ENCODE measurements at regions not wholly inside any gene's neighbourhood (a gene's known extent, or its start where the extent isn't known, plus 50 kb on each side); places are given as distances from the start of the nearest gene placed in this dataset.

DNA sequence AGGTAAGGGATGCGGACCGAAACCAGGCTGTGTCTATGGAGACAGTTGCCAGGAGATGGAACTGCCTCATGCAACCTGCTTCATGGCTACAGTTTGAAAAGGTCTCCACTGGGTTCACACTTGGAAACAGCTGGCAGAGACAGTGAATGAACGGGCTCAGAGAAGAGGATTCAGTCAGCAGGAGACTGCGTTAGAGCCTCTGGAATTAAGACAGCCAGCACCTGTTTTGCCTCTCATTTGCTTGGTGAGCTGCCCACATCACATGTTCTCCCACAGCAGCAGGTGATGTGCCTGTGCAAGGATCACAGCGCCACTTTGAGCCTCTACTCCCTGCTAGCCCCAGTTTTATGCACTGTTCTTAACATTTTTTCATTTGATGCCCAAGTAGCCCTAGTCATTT, 321.0 kb downstream of the PLPP3 start:
- TF ChIP-seq CTCF (IDR thresholded peaks at IDR 0.05; ENCODE audit: low read depth, low read length) (no peak), EZH2phosphoT487 (IDR thresholded peaks at IDR 0.05; ENCODE audit: low read depth) (no peak)

Measured in OCI-LY3 (cell line).